ENCODE measurements at regions not wholly inside any gene's neighbourhood (a gene's known extent, or its start where the extent isn't known, plus 50 kb on each side); places are given as distances from the start of the nearest gene placed in this dataset.

- ATAC-seq: no peak
- Histone ChIP-seq H3K27ac (ENCODE audit: low read depth, low read length) (no peak overlapping the region), H3K9me3 (ENCODE audit: control insufficient read depth in 1 of 2, insufficient read depth in 1 of 2, low read depth in 1 of 2, low read length in 2 of 2) (no peaks in the 10 kb centered on the region), H3K4me2 (ENCODE audit: low read length) (no peak overlapping the region), H3K4me1 (ENCODE audit: control insufficient read depth in 1 of 2, insufficient read depth in 2 of 2, low read length in 2 of 2) (peaks cover 3 to 9% of the 10 kb centered on the region in 2 experiments; a peak in 3 of 4 replicates), H3K4me3 (replicated peaks in 1 of 2; ENCODE audit: low read depth in 1 of 2, low read length in 2 of 2) (no peak overlapping the region), H2AFZ (ENCODE audit: low read depth, low read length, poor library complexity, severe bottlenecking) (no peak overlapping the region), H3K9me2 (ENCODE audit: insufficient read depth) (no peaks in the 10 kb centered on the region), H4K20me1 (ENCODE audit: insufficient read depth) (no peaks in the 10 kb centered on the region), H3K79me2 (ENCODE audit: insufficient read depth, low read length) (no peaks in the 10 kb centered on the region), H3K36me3 (ENCODE audit: control insufficient read depth in 1 of 2, insufficient read depth in 2 of 2, low read length in 2 of 2) (no peaks in the 10 kb centered on the region), H3K27me3 (ENCODE audit: insufficient read depth, low read length) (no peaks in the 10 kb centered on the region), H3K9ac (ENCODE audit: low read length) (no peak overlapping the region)
- BruUV-seq (replicated peaks): no TSS peak
- CTCF ChIA-PET: no interaction called here
- POLR2A ChIA-PET: no interaction called here
- no peak for DNase-seq (ENCODE audit: low read depth, low spot score)
- RAD21 ChIA-PET (ENCODE audit: low non-redundant PET in 1 of 2, low total read pairs in 2 of 2, uncharacterized antibody in 2 of 2, unreplicated experiment in 2 of 2): no interaction called here
- TF ChIP-seq ZFX (IDR thresholded peaks at IDR 0.05): no peak
- intact Hi-C loops (cut with micrococcal nuclease): no loop called here
Measured at GRCh38 chr19:30089086-30089665, 147.1 kb downstream of the URI1 start.

- no peak for DNase-seq (ENCODE audit: low read depth, low spot score)
- no peak overlapping the region for H3K4me3 ChIP-seq (replicated peaks in 1 of 2; ENCODE audit: low read depth in 1 of 2, low read length in 2 of 2)
- H3K9me3 ChIP-seq (ENCODE audit: control insufficient read depth in 1 of 2, insufficient read depth in 1 of 2, low read depth in 1 of 2, low read length in 2 of 2): no peaks in the 10 kb centered on the region
- no peaks in the 10 kb centered on the region for H3K9me2 ChIP-seq (ENCODE audit: insufficient read depth)
- H3K9ac ChIP-seq (ENCODE audit: low read length): no peak overlapping the region
- H3K27me3 ChIP-seq (ENCODE audit: insufficient read depth, low read length): no peaks in the 10 kb centered on the region
- no peak overlapping the region for H3K4me2 ChIP-seq (ENCODE audit: low read length)
- RAD21 ChIA-PET (ENCODE audit: low non-redundant PET in 1 of 2, low total read pairs in 2 of 2, uncharacterized antibody in 2 of 2, unreplicated experiment in 2 of 2): no interaction called here
- POLR2A ChIA-PET: no interaction called here
- H4K20me1 ChIP-seq (ENCODE audit: insufficient read depth): no peaks in the 10 kb centered on the region
- no TSS peak for BruUV-seq (replicated peaks)
- ATAC-seq: no peak
- H3K36me3 ChIP-seq (ENCODE audit: control insufficient read depth in 1 of 2, insufficient read depth in 2 of 2, low read length in 2 of 2): no peaks in the 10 kb centered on the region
- H3K4me1 ChIP-seq (ENCODE audit: control insufficient read depth in 1 of 2, insufficient read depth in 2 of 2, low read length in 2 of 2): peaks cover 0 to 3% of the 10 kb centered on the region in 2 experiments; a peak in 2 of 4 replicates
- intact Hi-C loops (cut with micrococcal nuclease): no loop called here
- no peak overlapping the region for H3K27ac ChIP-seq (ENCODE audit: low read depth, low read length)
- CTCF ChIA-PET: no interaction called here
- H2AFZ ChIP-seq (ENCODE audit: low read depth, low read length, poor library complexity, severe bottlenecking): no peak overlapping the region
- H3K79me2 ChIP-seq (ENCODE audit: insufficient read depth, low read length): no peaks in the 10 kb centered on the region
- TF ChIP-seq CEBPB (IDR thresholded peaks at IDR 0.05; ENCODE audit: low read depth) (no peak), CTCF (IDR thresholded peaks at IDR 0.05 in 2 of 3, conservative IDR thresholded peaks at IDR 0.05 in 1 of 3; ENCODE audit: borderline replicate concordance in 1 of 3, insufficient read depth in 1 of 3, low read depth in 2 of 3, low read length in 2 of 3) (no peak), EGR1 (IDR thresholded peaks at IDR 0.05; ENCODE audit: low read depth) (no peak), ZNF274 (IDR thresholded peaks at IDR 0.05; ENCODE audit: low read depth, low read length) (no peak), POLR2A (IDR thresholded peaks at IDR 0.05; ENCODE audit: borderline replicate concordance, extremely low read depth, insufficient read depth, insufficient read length) (no peak), ZBTB33 (IDR thresholded peaks at IDR 0.05; ENCODE audit: extremely low read depth, insufficient replicate concordance, low read length) (no peak), ZFX (IDR thresholded peaks at IDR 0.05) (no peak), REST (IDR thresholded peaks at IDR 0.05; ENCODE audit: low read depth) (no peak), ATF3 (IDR thresholded peaks at IDR 0.05) (no peak), SP1 (IDR thresholded peaks at IDR 0.05; ENCODE audit: low read depth) (no peak), SIN3A (IDR thresholded peaks at IDR 0.05; ENCODE audit: low read depth) (no peak), POLR2AphosphoS5 (IDR thresholded peaks at IDR 0.05; ENCODE audit: low read depth, low read length) (no peak), FOSL1 (IDR thresholded peaks at IDR 0.05; ENCODE audit: low read depth) (no peak)
Measured at GRCh38 chr19:30090476-30090875, 148.4 kb downstream of the URI1 start.
